HG03196 (cell line): ENCODE measurements at regions not wholly inside any gene's neighbourhood (a gene's known extent, or its start where the extent isn't known, plus 50 kb on each side); places are given as distances from the start of the nearest gene placed in this dataset.
"Not testable (repeated sequence)": the region's sequence is repeated elsewhere in the genome, so short reads cannot be mapped to it uniquely, and the experiment has no call there.

Source experiments
- ATAC-seq: cut with Tn5 transposase; IDR thresholded peaks from one replicate; pipeline ENCODE4 v1.9.1; 2021; ENCODE audit not compliant: unreplicated experiment

- no peak for ATAC-seq
These were observed 99.0 kb downstream of the AREG start for GRCh38 chr4:74543983-74544382.

- no peak for ATAC-seq
These were observed 99.9 kb downstream of the AREG start for GRCh38 chr4:74544655-74545361.

- ATAC-seq, result no peak
These were observed 100.5 kb downstream of the AREG start for GRCh38 chr4:74545448-74545847.

GRCh38 chr4:74546057-74546456, 101.1 kb downstream of the AREG start:
- ATAC-seq, result no peak

- ATAC-seq, result no peak
These were observed 102.1 kb downstream of the AREG start for GRCh38 chr4:74547042-74547441.

- no peak for ATAC-seq
These were observed 103.6 kb downstream of the AREG start for GRCh38 chr4:74548561-74548960.

- ATAC-seq, result no peak
These were observed 105.0 kb downstream of the AREG start for GRCh38 chr4:74549936-74550335.

- ATAC-seq, result no peak
These were observed 110.3 kb downstream of the AREG start for GRCh38 chr4:74555231-74555630.

GRCh38 chr4:74555843-74556242, 110.9 kb downstream of the AREG start:
- no peak for ATAC-seq

GRCh38 chr4:74559853-74560252, 114.9 kb downstream of the AREG start:
- no peak for ATAC-seq

GRCh38 chr4:74567981-74568380, 123.0 kb downstream of the AREG start:
- no peak for ATAC-seq

- ATAC-seq, result no peak
These were observed 125.2 kb downstream of the AREG start for GRCh38 chr4:74570095-74570494.

- no peak for ATAC-seq
These were observed 133.4 kb downstream of the AREG start for GRCh38 chr4:74578329-74578728.

- ATAC-seq, result not testable (repeated sequence)
These were observed 133.9 kb downstream of the AREG start for GRCh38 chr4:74578865-74579264.

- ATAC-seq, result no peak
These were observed 138.3 kb downstream of the AREG start for GRCh38 chr4:74583089-74583700.

GRCh38 chr4:74583757-74584156, 138.8 kb downstream of the AREG start:
- no peak for ATAC-seq

- ATAC-seq, result no peak
These were observed 143.4 kb downstream of the AREG start for GRCh38 chr4:74588350-74588749.

- ATAC-seq, result no peak
These were observed 145.5 kb downstream of the AREG start for GRCh38 chr4:74590476-74590875.

- ATAC-seq, result no peak
These were observed 153.8 kb downstream of the AREG start for GRCh38 chr4:74598611-74599325.

GRCh38 chr4:74603186-74603585, 158.2 kb downstream of the AREG start:
- no peak for ATAC-seq

- ATAC-seq, result no peak
These were observed 163.4 kb downstream of the AREG start for GRCh38 chr4:74608151-74608949.
